Natural killer cell (primary cell): ENCODE measurements at regions not wholly inside any gene's neighbourhood (a gene's known extent, or its start where the extent isn't known, plus 50 kb on each side); places are given as distances from the start of the nearest gene placed in this dataset.

ENCODE experiments used
- ATAC-seq, 3 donors: fragments of 150-1000 bp in 2 of 3; fragments of 200-7000 bp in 1 of 3; cut with Tn5 transposase; 1 replicate in 1 of 3; 2 replicates in 2 of 3; pipeline ENCODE4 v1.10.0; 2021; ENCODE audit warnings: mild to moderate bottlenecking in 2 of 3, moderate library complexity in 2 of 3
- DNase-seq, 2 donors: peaks; one replicate each; pipeline versions ENCODE4 v3.0.0 to v3.0.0-alpha.2; 2013 to 2021; ENCODE audit warnings: mixed read lengths in 1 of 2
- H3K27ac ChIP-seq: one replicate; pipeline ENCODE4 v1.5.1; 2013; ENCODE audit warnings: mild to moderate bottlenecking, low read length
- H3K27me3 ChIP-seq: one replicate; pipeline ENCODE4 v1.6.1; 2013; ENCODE audit warnings: low read length; ENCODE audit not compliant: control insufficient read depth, insufficient read depth
- H3K36me3 ChIP-seq: one replicate; pipeline ENCODE4 v1.6.1; 2013; ENCODE audit warnings: low read length; ENCODE audit not compliant: control insufficient read depth, insufficient read depth
- H3K4me1 ChIP-seq: one replicate; pipeline ENCODE4 v1.6.1; 2013; ENCODE audit warnings: low read length; ENCODE audit not compliant: control insufficient read depth, insufficient read depth
- H3K4me3 ChIP-seq: one replicate; pipeline ENCODE4 v1.5.1; 2013; ENCODE audit warnings: low read length
- H3K9me3 ChIP-seq: one replicate; pipeline ENCODE4 v1.6.1; 2013; ENCODE audit warnings: low read length; ENCODE audit not compliant: control insufficient read depth, insufficient read depth
- H3K27ac Mint-ChIP-seq, 2 donors: one replicate each; pipeline ENCODE4 v1.8.0; 2022; ENCODE audit warnings: mild to moderate bottlenecking in 2 of 2, mixed read lengths in 2 of 2, moderate library complexity in 1 of 2
- H3K27me3 Mint-ChIP-seq, 2 donors: one replicate each; pipeline ENCODE4 v1.8.0; 2022; ENCODE audit warnings: low read depth in 2 of 2, mixed read lengths in 2 of 2
- H3K36me3 Mint-ChIP-seq: one replicate; pipeline ENCODE4 v1.8.0; 2022; ENCODE audit warnings: mixed read lengths
- H3K4me1 Mint-ChIP-seq, 2 donors: one replicate each; pipeline ENCODE4 v1.8.0; 2022; ENCODE audit warnings: mixed read lengths in 2 of 2
- H3K4me3 Mint-ChIP-seq: one replicate; pipeline ENCODE4 v1.8.0; 2022; ENCODE audit warnings: mild to moderate bottlenecking, moderate library complexity, mixed read lengths
- H3K9me3 Mint-ChIP-seq, 2 donors: one replicate each; pipeline ENCODE4 v1.8.0; 2022; ENCODE audit warnings: mixed read lengths in 2 of 2
- CTCF ChIP-seq: fragments of 200-600 bp; IDR thresholded peaks from one replicate; pipeline ENCODE4 v1.8.0; 2022; ENCODE audit warnings: antibody characterized with exemption
- WGBS: methylation state at CpG from one replicate; pipeline ENCODE4 v1.1.7; 2013; ENCODE audit warnings: missing lambda C conversion rate; ENCODE audit not compliant: insufficient coverage; 5-methylcytosine and 5-hydroxymethylcytosine counted together
- intact Hi-C: fragments of 100-400 bp; cut with micrococcal nuclease; formaldehyde crosslinking; loops from one replicate; pipeline ENCODE4 v1.14.2; 2022

GRCh38 chr12:61530456-61530855, 729.7 kb upstream of the USP15 start:
- Histone ChIP-seq H3K9me3 (no peaks in the 10 kb centered on the region), H3K36me3 (no peaks in the 10 kb centered on the region), H3K27me3 (no peaks in the 10 kb centered on the region), H3K4me1 (no peaks in the 10 kb centered on the region), H3K4me3 (no peak overlapping the region), H3K27ac (no peak overlapping the region)
- intact Hi-C loops: no loop called here
- DNase-seq (no peak), ATAC-seq (no peak)
- Mint-ChIP-seq H3K36me3 (no peaks in the 10 kb centered on the region), H3K4me1 (no peaks in the 10 kb centered on the region), H3K4me3 (no peak overlapping the region), H3K27me3 (no peaks in the 10 kb centered on the region), H3K27ac (no peak overlapping the region), H3K9me3 (peaks cover 18 to 21% of the 10 kb centered on the region in 2 donors)
- TF ChIP-seq CTCF: no peak

- Histone ChIP-seq H3K27me3 (no peaks in the 10 kb centered on the region), H3K4me1 (no peaks in the 10 kb centered on the region), H3K36me3 (no peaks in the 10 kb centered on the region), H3K27ac (no peak overlapping the region), H3K4me3 (no peak overlapping the region), H3K9me3 (no peaks in the 10 kb centered on the region)
- ATAC-seq (no peak), DNase-seq (no peak)
- Mint-ChIP-seq H3K9me3 (peaks cover 18 to 20% of the 10 kb centered on the region in 2 donors), H3K4me3 (no peak overlapping the region), H3K27ac (no peak overlapping the region), H3K36me3 (no peaks in the 10 kb centered on the region), H3K4me1 (no peaks in the 10 kb centered on the region), H3K27me3 (no peaks in the 10 kb centered on the region)
- TF ChIP-seq CTCF: no peak
- WGBS: 77% methylated on average over 2 of the region's 4 CpGs
- intact Hi-C loops: no loop called here
Observed at GRCh38 chr12:61531195-61531594, 729.0 kb upstream of the USP15 start.

- no peak overlapping the region for H3K4me3 Mint-ChIP-seq
- no peak for ATAC-seq
- Histone ChIP-seq H3K9me3 (no peaks in the 10 kb centered on the region), H3K4me1 (no peaks in the 10 kb centered on the region), H3K27ac (no peak overlapping the region), H3K36me3 (no peaks in the 10 kb centered on the region), H3K27me3 (no peaks in the 10 kb centered on the region), H3K4me3 (no peak overlapping the region)
- H3K4me1 Mint-ChIP-seq: no peaks in the 10 kb centered on the region
- H3K36me3 Mint-ChIP-seq: no peaks in the 10 kb centered on the region
- WGBS: 88% methylated on average over 3 of the region's 3 CpGs
- H3K27me3 Mint-ChIP-seq: no peaks in the 10 kb centered on the region
- TF ChIP-seq CTCF: no peak
- H3K27ac Mint-ChIP-seq: no peak overlapping the region
- no peak for DNase-seq
- intact Hi-C loops: no loop called here
- peaks cover 11 to 13% of the 10 kb centered on the region in 2 donors for H3K9me3 Mint-ChIP-seq
Observed at GRCh38 chr12:61536117-61536516, 724.1 kb upstream of the USP15 start.

- no peak overlapping the region for H3K27ac Mint-ChIP-seq
- H3K36me3 ChIP-seq: no peaks in the 10 kb centered on the region
- no peak overlapping the region for H3K4me3 Mint-ChIP-seq
- no peak overlapping the region for H3K4me3 ChIP-seq
- WGBS: 89% methylated on average over 3 of the region's 3 CpGs
- H3K4me1 Mint-ChIP-seq: no peaks in the 10 kb centered on the region
- DNase-seq: no peak
- no peak for TF ChIP-seq CTCF
- H3K27me3 Mint-ChIP-seq: no peaks in the 10 kb centered on the region
- H3K9me3 ChIP-seq: no peaks in the 10 kb centered on the region
- H3K36me3 Mint-ChIP-seq: no peaks in the 10 kb centered on the region
- no peaks in the 10 kb centered on the region for H3K27me3 ChIP-seq
- no peak for ATAC-seq
- H3K27ac ChIP-seq: no peak overlapping the region
- no peaks in the 10 kb centered on the region for H3K4me1 ChIP-seq
- intact Hi-C loops: no loop called here
- peaks cover 11 to 13% of the 10 kb centered on the region in 2 donors for H3K9me3 Mint-ChIP-seq
Observed at GRCh38 chr12:61536525-61536924, 723.7 kb upstream of the USP15 start.
